ENCODE measurements at regions not wholly inside any gene's neighbourhood (a gene's known extent, or its start where the extent isn't known, plus 50 kb on each side); places are given as distances from the start of the nearest gene placed in this dataset.

DNA sequence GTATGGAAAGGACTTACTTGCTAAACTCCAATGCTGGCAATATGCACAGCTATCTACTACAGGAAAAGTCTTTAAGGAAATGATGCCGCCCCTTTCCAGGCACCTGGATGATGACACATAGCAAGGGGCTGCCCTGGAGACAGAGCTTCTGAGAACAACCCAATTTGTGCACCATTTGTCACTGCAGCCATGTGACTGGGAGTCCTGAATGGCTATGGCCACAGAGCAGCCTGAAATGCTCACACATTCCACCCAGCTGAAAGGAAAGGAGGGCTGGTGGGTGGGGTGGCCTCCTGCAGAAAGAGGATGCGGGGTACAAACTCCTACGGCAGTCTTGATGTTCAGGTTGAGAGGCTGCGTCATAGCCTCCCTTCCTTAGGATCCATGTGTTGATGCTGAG is 70.1 kb upstream of the FSTL4 start:
- DNase-seq: no peak

DNA sequence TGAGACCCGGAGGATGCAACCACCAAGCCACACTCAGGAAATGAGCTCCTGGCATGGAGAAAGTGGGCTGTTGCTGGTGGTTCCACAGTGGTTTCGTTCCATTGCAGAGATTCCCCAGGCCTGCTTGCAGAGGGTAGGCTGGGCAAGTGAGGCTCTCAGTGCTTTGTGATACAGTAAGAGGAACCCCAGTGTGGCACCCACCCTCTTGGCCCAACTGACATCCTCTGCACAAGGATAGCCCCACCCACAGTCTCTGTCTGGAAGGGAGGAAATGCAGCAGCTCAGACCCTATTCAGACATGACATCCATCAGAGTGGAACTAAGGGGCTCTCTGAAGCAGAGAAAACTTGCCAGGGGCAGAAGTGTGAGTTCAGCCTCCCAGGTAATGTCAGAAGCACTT is 69.6 kb upstream of the FSTL4 start:
- DNase-seq: no peak

GRCh38 chr5:133680830-133681565 is 68.7 kb upstream of the FSTL4 start:
- DNase-seq: no peak

- DNase-seq: no peak
Observed at GRCh38 chr5:133679534-133679933, 67.2 kb upstream of the FSTL4 start.

DNA sequence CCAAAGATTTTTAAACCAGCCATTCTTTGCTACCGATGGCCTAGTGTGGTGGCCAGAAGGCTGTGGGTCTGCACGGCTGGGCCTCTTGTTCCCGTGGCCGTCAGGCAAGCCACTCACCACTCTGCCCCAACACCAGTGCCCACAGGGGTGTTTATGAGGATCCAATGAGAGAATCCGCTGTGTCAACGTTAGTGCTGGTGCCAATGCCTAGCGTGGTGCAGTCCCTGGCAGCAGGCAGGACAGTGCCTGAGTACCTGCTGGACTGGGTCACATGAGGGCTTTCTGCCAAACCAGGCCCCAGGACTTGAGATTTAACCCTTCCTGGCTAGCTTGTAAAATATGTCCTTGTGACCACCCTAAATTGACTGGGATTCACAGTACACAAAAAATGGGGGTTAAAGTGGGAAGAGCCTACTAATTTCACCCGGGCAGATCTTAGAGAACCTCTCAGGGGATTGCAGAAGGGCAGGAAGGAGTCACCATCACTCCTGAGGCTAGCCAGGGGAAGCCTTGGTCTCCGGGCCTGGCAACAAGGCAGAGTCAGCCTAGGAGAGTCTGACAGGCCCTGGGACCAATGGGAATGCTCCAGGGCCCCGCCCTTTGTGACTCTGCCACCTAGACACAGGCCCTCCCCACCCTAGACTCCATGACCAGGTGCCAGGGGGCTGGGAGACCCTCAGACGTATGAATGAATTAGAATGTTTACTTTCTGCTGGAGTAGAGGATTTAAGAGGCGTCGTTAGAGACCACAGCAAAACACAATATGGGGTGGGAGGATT is 63.2 kb upstream of the FSTL4 start:
- no peak for DNase-seq

DNA sequence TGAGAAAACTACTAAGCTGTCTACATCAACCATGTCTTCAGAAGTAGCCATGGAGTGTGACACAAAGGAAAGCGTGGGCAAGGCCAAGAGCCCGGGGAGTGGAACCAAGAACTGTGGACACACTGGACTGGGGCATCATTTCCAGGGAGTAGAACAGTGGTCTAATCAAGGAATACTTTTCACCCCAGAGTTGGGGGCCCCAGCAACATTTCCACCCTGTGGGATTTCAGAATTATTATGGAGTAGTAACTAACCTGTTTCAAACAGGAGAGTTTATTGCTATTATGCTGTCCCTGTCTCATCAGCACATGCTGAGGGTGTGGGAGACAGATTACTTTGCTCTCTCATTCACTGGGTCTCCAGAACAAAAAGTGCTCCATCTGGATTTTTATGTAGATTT is 58.0 kb upstream of the FSTL4 start:
- DNase-seq: no peak

DNA sequence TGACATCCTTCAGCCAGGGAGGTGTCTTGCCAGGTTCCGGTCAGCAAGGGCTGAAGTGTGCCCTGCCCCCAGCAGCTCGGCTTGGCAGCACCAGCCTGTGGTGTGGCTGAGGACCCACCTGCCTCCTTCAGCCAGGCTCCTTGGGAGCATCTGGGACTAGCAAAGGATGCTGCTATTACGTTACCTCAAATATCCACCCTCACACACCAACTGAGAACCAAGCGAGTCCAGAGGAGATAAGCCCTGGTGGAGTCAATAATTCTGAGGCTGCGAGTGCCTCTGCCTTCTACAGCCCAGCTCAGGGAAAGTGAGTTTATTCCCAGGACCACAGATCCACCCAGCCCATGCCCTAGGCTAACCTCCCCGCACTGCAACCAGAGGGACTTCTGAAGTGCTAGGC is 57.1 kb upstream of the FSTL4 start:
- DNase-seq: no peak

DNA sequence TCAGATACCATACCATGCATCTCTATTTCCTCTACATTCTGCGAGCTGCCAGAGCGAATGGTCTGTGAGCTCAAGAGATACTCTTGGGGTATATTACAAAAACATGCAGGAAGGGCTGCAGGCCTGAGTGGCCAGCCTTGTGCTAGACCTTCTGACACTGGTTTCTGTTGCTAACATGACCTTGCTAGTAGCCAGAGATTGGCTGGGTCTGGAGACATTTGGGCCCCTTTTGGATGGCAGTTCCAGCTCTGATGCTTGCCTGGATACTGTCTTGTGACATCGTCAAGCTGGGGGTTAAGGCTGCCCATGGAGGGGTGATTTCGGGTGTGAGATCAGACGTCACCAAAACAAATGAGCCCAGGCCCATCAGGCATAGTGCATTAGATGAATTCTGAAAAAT is 56.1 kb upstream of the FSTL4 start:
- no peak for DNase-seq

DNA sequence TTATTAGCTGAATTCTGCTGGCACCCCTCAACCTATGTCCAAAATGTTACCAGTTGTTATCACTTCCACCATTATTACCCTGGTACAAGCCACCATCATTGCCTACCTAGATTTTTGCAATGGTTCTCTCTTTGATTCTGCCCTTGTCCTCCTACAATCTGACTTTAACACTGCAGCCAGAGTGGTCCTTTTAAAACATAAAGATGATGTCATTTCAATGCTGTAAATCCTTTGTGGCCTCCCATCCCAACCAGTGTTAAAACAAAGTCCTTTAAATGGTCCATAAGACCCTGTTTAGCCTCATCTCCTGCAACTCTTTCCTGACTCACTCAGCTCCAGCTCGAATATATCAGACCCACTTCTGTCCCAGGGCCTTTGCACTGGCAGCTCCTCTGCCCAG is 54.9 kb upstream of the FSTL4 start:
- DNase-seq: no peak

- no peak for DNase-seq
Observed at GRCh38 chr5:133665571-133665970, 53.2 kb upstream of the FSTL4 start.

GRCh38 chr5:133664422-133664821 is 52.1 kb upstream of the FSTL4 start:
- peak; percentile 41 for DNase-seq

- no peak for DNase-seq
Observed at GRCh38 chr5:133663397-133664054, 51.2 kb upstream of the FSTL4 start.

- no peak for DNase-seq
Observed at GRCh38 chr5:133662578-133662977, 50.2 kb upstream of the FSTL4 start.
